MCF 10A (cell line): ENCODE measurements at regions not wholly inside any gene's neighbourhood (a gene's known extent, or its start where the extent isn't known, plus 50 kb on each side); places are given as distances from the start of the nearest gene placed in this dataset.

Source experiments
- BruUV-seq: library from RNA; stranded (reverse); fragments of 400-500 nt; replicated peaks from 2 replicates; lab custom pipeline; 2021; lab: Mats Ljungman, UMichigan
- CTCF ChIA-PET: fragments of 300-600 bp; sonication (Branson Sonifier 250); formaldehyde crosslinking; extraction: SDS; loops from one replicate; lab custom pipeline; 2021; ENCODE audit warnings: antibody characterized with exemption, inconsistent platforms; lab: Yijun Ruan, JAX
- POLR2A ChIA-PET: fragments of 300-600, 350-650 bp; sonication (Branson Sonifier 250); formaldehyde crosslinking; extraction: SDS; loops from one replicate; lab custom pipeline; 2020; ENCODE audit warnings: antibody characterized with exemption, inconsistent platforms; lab: Yijun Ruan, JAX
- DNase-seq: peaks from one replicate; pipeline ENCODE4 v3.0.0-alpha.2; 2018; ENCODE audit not compliant: unreplicated experiment
- H3K27ac Mint-ChIP-seq: one replicate; pipeline ENCODE4 v1.8.0; 2022; ENCODE audit warnings: mild to moderate bottlenecking, low read depth, mixed read lengths; ENCODE audit not compliant: unreplicated experiment
- H3K27me3 Mint-ChIP-seq: one replicate; pipeline ENCODE4 v1.8.0; 2022; ENCODE audit warnings: mixed read lengths; ENCODE audit not compliant: insufficient read depth, unreplicated experiment
- H3K36me3 Mint-ChIP-seq: one replicate; pipeline ENCODE4 v1.8.0; 2022; ENCODE audit warnings: mild to moderate bottlenecking, moderate library complexity, mixed read lengths; ENCODE audit not compliant: insufficient read depth, unreplicated experiment
- H3K4me1 Mint-ChIP-seq: one replicate; pipeline ENCODE4 v1.8.0; 2022; ENCODE audit warnings: mixed read lengths; ENCODE audit not compliant: insufficient read depth, unreplicated experiment
- H3K4me3 Mint-ChIP-seq: one replicate; pipeline ENCODE4 v1.8.0; 2022; ENCODE audit warnings: mild to moderate bottlenecking, moderate library complexity, mixed read lengths; ENCODE audit not compliant: unreplicated experiment
- H3K9me3 Mint-ChIP-seq: one replicate; pipeline ENCODE4 v1.8.0; 2022; ENCODE audit warnings: mixed read lengths; ENCODE audit not compliant: unreplicated experiment
- intact Hi-C: fragments of 100-400 bp; cut with micrococcal nuclease; formaldehyde crosslinking; loops from 2 replicates; pipeline ENCODE4 v1.14.1; 2022
- TF ChIP-seq, protein P1 (sequence below): fragments of 200-600 bp; IDR thresholded peaks from one replicate; pipeline ENCODE4 v1.8.0; 2022; ENCODE audit warnings: antibody characterized with exemption, mild to moderate bottlenecking; ENCODE audit not compliant: unreplicated experiment

DNA sequence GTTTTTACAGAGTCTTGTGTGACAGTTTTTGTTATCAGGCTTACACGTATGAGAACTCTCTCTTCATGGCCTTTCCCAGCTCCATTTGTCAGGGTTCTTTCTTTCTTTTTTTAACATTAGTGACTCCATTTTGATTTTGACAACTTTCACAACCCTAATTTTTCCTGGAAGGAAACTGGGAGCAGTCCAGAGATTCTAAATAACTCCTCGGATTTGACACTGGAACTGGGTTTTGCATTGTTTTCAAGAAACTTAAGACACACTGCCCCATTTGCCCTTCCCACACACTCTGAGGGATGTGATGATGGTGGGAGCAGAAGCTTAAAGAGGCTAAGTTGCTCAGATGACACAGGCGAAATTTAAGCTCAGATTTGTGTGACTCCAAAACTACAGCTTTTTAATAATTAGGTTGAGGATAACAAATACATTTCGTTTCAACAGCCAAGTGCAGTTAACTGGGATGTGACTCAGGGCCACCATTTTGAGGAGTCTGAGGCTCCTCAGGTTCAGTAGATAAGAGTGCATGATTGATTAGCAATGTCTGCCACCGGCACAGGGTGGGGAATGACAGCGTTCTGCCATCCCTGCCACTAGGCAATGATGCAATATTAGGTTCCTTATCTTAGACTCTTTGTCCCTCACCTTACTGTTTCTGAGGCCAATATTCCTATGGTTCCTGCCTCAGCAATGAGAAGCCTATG is 95.1 kb upstream of the ATP1A1 start:
- ChIA-PET CTCF (interaction anchor here (0.8 to 1.0 kb wide), 2 partner anchors 207 to 566 kb away, joined by 3 read pairs; no protein-coding TSS in a partner anchor), POLR2A (interaction anchor here (0.6 to 1.0 kb wide), 3 partner anchors 9 to 11 kb away, joined by 3 to 4 read pairs (median 3); no protein-coding TSS in a partner anchor)
- no TSS peak for BruUV-seq
- DNase-seq: no peak
- H3K27me3 Mint-ChIP-seq: no peaks in the 10 kb centered on the region
- TF ChIP-seq, protein P1, sequence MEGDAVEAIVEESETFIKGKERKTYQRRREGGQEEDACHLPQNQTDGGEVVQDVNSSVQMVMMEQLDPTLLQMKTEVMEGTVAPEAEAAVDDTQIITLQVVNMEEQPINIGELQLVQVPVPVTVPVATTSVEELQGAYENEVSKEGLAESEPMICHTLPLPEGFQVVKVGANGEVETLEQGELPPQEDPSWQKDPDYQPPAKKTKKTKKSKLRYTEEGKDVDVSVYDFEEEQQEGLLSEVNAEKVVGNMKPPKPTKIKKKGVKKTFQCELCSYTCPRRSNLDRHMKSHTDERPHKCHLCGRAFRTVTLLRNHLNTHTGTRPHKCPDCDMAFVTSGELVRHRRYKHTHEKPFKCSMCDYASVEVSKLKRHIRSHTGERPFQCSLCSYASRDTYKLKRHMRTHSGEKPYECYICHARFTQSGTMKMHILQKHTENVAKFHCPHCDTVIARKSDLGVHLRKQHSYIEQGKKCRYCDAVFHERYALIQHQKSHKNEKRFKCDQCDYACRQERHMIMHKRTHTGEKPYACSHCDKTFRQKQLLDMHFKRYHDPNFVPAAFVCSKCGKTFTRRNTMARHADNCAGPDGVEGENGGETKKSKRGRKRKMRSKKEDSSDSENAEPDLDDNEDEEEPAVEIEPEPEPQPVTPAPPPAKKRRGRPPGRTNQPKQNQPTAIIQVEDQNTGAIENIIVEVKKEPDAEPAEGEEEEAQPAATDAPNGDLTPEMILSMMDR: no peak
- no peaks in the 10 kb centered on the region for H3K4me1 Mint-ChIP-seq
- H3K4me3 Mint-ChIP-seq: no peak overlapping the region
- intact Hi-C loops: no loop called here
- no peaks in the 10 kb centered on the region for H3K9me3 Mint-ChIP-seq
- no peaks in the 10 kb centered on the region for H3K36me3 Mint-ChIP-seq
- no peak overlapping the region for H3K27ac Mint-ChIP-seq

DNA sequence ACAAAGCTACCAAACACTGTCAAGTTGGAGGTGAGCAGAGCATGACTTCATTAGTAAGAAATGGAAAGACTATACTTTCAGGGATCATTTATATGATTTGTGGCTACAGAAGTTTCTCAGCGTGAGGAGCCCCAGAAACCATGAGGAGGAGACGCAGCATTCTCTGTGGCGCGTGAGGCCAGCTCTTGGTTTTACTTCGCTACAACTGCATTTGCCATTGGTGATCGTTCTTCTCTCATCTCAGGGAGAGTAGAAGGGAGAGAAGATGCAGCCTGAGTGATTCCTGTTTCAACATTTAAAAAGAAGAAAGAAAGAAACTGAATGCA is 94.5 kb upstream of the ATP1A1 start:
- DNase-seq: no peak
- CTCF ChIA-PET: interaction anchor here (0.8 to 1.0 kb wide), 2 partner anchors 207 to 567 kb away, joined by 3 read pairs; no protein-coding TSS in a partner anchor
- POLR2A ChIA-PET: interaction anchor here (0.9 to 1.0 kb wide), 2 partner anchors 10 to 11 kb away, joined by 3 to 4 read pairs; no protein-coding TSS in a partner anchor
- Mint-ChIP-seq H3K36me3 (no peaks in the 10 kb centered on the region), H3K9me3 (no peaks in the 10 kb centered on the region), H3K4me1 (no peaks in the 10 kb centered on the region), H3K4me3 (no peak overlapping the region), H3K27ac (no peak overlapping the region), H3K27me3 (no peaks in the 10 kb centered on the region)
- intact Hi-C loops: no loop called here
- BruUV-seq: no TSS peak
- TF ChIP-seq, protein P1: no peak

DNA sequence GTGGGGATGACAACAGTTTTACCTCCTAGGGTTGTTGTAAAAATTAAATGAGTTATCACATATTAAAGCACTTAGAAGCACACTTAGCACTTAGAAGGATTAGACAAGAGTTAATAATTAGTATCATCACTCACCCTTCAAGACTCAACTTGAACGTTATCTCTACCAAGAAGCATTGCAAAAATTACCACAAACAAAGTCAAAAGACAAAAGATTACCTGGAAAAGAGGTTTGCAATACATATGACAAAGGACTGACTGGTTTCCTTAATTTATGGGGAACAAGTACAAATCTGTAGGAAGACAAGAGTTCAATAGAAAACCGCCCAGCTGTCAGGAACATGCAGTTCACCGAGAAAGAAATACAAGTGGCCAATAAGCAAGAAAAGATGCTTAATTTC is 93.3 kb upstream of the ATP1A1 start:
- no peak for DNase-seq
- ChIA-PET POLR2A (interaction anchor here (1.0 to 4.2 kb wide), 2 partner anchors 11 kb away, joined by 4 to 16 read pairs; no protein-coding TSS in a partner anchor), CTCF (interaction anchor here (0.6 kb wide), 1 partner anchor 110 kb away, joined by 3 read pairs; no protein-coding TSS in a partner anchor)
- Mint-ChIP-seq H3K27me3 (no peaks in the 10 kb centered on the region), H3K4me1 (no peaks in the 10 kb centered on the region), H3K4me3 (no peak overlapping the region), H3K27ac (no peak overlapping the region), H3K36me3 (no peaks in the 10 kb centered on the region), H3K9me3 (no peaks in the 10 kb centered on the region)
- intact Hi-C loops: no loop called here
- BruUV-seq: no TSS peak
- TF ChIP-seq, protein P1: no peak

DNA sequence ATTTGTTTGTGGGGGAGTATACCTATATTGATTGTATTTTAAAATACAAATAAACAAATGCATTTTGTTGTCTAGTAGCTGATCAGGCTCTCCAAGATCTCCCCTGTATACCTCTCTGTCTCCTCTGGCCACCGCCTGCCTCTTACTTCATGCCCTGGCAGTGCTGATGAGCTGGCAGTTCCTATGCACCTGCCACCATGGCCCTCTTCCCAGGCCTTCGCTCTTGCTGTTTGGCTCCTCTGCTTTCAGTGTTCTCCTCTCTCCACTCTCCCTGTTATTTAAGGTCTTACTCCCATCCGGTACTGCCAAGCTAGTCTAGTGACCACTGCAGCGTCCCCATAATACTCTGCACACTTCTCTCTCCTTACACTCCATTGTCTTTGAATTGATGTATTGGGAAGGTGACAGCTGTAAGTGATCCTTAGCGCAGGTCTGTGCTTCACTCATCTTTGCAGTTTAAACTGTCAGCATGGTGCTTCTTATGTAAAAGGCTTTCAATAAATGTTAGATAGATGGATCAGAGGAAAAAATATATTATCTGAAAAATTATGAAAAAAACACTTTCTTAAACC is 88.1 kb upstream of the ATP1A1 start:
- TF ChIP-seq, protein P1: no peak
- POLR2A ChIA-PET: interaction anchor here (1.0 kb wide), 1 partner anchor 92 kb away, joined by 3 read pairs; no protein-coding TSS in a partner anchor
- Mint-ChIP-seq H3K27me3 (no peaks in the 10 kb centered on the region), H3K27ac (no peak overlapping the region), H3K9me3 (no peaks in the 10 kb centered on the region), H3K36me3 (no peaks in the 10 kb centered on the region), H3K4me1 (peaks cover 27% of the 10 kb centered on the region), H3K4me3 (no peak overlapping the region)
- BruUV-seq: no TSS peak
- CTCF ChIA-PET: interaction anchor here (1.0 to 1.3 kb wide), 3 partner anchors 16 to 146 kb away, joined by 3 to 7 read pairs (median 3); no protein-coding TSS in a partner anchor
- DNase-seq: no peak
- intact Hi-C loops: no loop called here
